ENCODE measurements at regions not wholly inside any gene's neighbourhood (a gene's known extent, or its start where the extent isn't known, plus 50 kb on each side); places are given as distances from the start of the nearest gene placed in this dataset.
A peak's percentile ranks its signal among the peaks of the same experiment; 100 is the strongest.

DNA sequence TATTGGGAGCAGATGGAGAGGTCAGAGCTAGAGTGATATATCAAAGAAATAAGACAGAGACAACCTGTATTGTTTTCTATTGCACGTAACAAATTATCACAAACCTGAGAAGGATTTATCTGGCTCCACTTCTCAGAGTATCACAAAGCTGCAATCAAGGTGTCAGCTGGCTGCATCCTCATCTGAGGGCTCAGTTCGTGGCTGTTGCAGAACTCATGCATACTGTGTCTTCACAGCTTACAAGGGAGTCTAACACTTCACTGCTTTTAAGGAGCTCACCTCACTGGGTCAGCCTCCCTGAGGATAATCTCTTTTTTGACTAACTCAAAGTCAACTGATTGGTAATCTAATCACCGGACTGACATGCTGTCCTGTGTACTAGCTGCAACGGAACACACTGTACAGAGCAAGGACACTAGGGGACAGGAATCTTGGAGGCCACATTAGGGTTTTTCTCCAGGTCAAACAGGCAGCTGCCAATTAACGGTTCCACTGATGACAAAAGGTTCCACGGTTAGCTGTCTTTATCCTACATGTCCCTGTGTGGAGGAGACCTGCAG lies 1006.8 kb upstream of the SEMA6D start:
- H3K27ac ChIP-seq: no peak overlapping the region
- no peak for DNase-seq (ENCODE audit: low read depth, low spot score)

DNA sequence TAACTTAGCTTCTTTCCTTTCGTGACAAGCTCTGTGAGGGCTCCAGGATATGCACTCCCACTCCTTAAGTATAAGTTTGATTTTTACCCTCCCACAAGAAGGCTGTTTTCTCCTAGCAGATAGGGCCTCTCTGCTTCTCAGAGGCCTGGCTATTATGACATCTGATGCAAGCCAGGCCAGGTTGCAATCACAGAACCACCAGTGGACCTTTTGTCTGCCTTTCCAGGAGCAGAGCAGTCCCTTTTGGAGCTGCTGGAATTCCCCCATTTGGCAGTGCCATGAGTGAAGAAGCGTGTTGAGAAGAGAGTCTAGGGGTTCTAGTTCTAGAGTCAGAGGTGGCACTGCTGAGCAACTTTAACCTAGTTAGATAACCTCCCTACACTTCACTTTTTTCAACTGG lies 1004.3 kb upstream of the SEMA6D start:
- DNase-seq (ENCODE audit: low read depth, low spot score): no peak
- no peak overlapping the region for H3K27ac ChIP-seq

DNA sequence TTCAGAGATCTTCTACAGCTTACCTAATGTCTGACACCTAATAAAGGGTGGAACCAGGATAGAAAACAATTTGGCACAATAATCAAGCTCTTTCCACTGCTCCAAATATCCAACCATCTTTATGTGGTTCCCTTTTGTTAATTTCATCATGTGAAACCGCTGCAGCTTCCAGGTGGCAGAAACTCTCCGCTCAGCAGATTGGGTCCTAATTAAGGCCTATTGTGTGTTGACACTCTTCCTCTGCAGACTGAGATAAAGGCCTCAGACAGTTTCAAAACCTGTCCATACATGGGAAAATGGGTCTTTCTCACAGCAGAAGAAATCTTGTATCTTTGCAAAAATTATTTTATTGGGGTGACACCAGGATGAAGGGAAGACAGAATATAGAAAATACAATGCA lies 1002.4 kb upstream of the SEMA6D start:
- H3K27ac ChIP-seq: no peak overlapping the region
- no peak for DNase-seq (ENCODE audit: low read depth, low spot score)

DNA sequence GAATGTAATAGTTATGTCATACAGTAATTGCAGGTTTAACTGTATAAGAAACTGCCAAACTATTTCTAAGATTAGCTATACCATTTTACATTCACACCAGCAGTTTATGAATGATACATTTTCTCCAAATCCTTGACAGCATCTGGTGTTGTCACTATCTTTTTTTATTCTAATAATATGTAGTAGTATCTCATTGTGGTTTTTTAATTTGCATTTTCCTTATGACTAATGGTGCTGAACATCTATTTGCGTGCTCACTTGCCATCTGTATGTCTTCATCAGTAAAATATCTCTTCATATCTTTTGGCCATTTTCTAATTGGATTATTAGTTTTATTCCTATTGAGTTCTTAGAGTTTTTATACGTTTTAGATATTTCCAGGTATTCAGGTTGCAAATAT lies 994.0 kb upstream of the SEMA6D start:
- DNase-seq (ENCODE audit: low read depth, low spot score): no peak
- no peak overlapping the region for H3K27ac ChIP-seq

DNA sequence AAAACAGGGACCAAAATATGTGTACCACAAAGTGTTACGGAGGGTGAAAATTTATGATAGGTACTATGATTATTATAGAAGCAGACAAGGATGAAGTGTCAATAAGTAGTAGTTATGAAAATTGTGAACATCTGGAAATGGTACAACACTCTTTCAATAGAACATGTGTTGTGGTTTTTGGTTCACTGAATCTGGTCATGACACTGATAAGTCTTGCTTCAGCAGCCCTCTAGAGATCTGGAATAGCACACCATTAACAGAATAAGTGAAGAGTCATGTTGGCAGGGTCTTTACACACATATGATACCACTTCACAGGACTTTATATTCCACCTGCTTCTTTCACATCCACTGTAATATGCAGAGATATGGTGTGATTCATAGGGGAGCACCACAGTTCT lies 985.2 kb upstream of the SEMA6D start:
- H3K27ac ChIP-seq: no peak overlapping the region
- no peak for DNase-seq (ENCODE audit: low read depth, low spot score)

DNA sequence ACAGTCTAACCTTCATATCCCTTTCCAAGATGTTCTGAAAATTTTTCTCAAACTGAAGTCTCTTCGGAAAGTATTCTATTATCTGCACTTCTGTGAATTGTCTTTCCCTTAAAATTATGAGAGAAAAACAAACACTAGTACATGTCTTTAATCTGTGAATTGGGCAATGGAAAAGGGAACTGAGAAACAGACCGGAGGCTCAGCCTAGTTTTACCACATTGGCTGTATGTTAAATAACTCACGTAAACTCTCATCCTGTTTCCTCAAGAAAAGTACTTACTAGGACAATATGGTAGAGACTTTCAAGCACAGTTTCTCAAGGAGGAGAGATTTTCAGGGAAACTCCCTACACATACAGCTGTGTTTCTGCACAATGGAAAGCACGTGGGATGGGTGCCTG lies 982.2 kb upstream of the SEMA6D start:
- no peak overlapping the region for H3K27ac ChIP-seq
- DNase-seq (ENCODE audit: low read depth, low spot score): no peak

DNA sequence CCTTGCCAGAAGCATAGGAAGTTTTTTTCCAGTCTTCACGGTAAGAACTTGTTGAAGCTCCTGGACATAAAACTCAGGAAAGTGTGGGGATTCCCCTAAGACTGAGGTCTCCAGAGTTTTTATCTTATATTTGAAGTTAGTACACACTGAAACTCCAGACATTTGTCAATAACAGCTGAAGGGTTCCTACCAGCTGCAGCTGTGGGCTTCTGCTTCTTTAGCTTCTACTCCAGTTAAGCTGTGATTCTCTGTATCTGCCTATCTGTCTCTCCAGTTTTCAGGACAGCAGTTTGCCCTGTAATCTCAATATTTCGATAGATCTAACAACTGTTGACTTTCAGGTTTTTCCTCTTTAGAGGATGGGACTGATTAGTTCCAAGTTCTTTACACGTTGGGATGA lies 966.0 kb upstream of the SEMA6D start:
- DNase-seq (ENCODE audit: low read depth, low spot score): no peak
- H3K27ac ChIP-seq: no peak overlapping the region

DNA sequence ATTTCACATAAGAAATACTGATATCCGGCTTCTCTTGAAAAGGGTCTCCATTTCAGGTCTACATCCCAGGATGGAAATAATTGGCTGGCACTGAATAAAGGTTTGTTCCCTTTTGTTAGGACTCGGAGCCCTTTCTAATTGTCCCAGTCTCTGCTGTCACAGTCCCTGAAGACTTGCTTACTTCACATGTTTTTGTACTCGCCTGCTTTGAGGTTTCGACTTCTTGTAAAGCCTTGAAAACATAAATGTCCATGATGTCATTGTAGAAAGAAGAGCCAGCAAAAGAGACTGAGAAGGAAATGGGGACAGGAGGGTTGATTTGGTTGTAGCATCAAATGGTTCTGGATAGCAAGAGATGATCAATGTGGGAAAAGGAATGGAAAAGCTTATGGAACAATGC lies 963.4 kb upstream of the SEMA6D start:
- no peak for DNase-seq (ENCODE audit: low read depth, low spot score)
- H3K27ac ChIP-seq: no peak overlapping the region

DNA sequence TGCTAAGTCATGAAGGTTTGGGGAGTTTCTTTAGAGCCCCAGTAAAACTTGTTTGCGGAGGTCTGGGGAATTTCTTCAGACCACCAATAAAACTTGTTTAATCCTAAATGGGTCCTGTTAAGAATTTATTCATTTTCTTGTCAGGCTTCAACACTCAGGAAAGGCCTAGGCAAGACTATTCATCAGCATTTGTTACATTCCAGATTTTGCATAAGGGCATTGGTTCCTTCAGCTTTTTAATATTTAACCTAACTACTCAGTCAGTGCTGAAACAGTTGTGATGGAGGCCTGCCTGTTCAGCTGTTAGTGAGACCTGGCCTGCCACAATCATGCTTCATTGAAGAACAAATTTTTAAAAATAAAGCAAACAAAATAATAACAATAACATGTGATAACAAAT lies 954.2 kb upstream of the SEMA6D start:
- H3K27ac ChIP-seq: no peak overlapping the region
- no peak for DNase-seq (ENCODE audit: low read depth, low spot score)

DNA sequence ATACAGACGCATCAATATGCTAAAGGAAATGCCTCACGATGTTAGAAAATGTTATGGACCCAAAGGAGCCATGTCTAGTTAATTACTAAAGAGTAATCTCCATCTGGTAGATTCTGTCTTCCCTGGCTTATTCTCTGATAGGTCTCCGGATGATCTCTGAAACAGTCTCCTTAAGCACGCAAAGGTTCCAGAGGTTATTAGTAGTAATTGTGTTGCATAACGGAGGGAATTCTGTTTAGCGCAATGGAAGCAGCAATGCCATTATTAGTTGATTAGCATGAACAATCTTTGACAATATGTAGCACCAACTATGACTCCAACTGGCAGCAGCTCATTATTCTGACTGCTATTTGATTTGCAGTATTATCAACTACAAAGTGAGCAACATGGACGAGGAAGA lies 952.5 kb upstream of the SEMA6D start:
- no peak for DNase-seq (ENCODE audit: low read depth, low spot score)
- no peak overlapping the region for H3K27ac ChIP-seq

DNA sequence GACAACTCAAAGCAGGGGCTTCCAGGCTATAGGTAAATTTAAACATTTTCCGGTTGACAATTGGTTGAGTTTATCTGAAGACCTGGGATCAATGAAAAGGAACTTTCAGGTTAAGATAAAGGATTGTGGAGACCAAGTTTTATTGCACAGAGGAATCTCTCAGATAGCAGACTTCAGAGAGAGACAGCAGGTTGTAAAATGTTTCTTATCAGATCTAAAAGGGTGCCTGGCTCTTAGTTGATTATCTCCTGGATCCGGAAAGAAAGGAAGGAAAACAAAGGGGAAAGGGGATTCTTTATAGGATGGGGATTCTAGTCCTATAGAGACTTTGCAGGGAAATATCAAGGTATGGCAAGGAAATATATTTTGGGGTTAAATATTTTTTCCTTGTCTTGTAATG lies 951.3 kb upstream of the SEMA6D start:
- no peak for DNase-seq (ENCODE audit: low read depth, low spot score)
- no peak overlapping the region for H3K27ac ChIP-seq

DNA sequence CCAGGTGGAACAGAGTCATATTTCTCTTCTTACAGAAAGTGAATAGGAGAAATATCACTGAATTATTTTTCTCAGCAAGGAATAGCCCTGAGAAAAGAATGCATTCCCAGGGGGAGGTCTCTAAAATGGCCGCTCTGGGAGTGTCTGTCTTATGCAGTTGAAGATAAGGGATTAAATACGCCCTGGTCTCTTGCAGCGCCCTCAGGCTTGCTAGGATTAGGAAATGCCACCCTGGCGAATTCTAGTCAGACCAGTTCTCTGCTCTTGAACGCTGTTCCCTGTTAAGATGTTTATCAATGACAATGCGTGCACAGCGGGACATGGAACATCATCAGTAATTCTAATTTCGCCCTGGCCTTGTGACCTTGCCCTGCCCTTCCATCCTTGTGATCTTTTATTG lies 949.0 kb upstream of the SEMA6D start:
- DNase-seq (ENCODE audit: low read depth, low spot score): no peak
- no peak overlapping the region for H3K27ac ChIP-seq

DNA sequence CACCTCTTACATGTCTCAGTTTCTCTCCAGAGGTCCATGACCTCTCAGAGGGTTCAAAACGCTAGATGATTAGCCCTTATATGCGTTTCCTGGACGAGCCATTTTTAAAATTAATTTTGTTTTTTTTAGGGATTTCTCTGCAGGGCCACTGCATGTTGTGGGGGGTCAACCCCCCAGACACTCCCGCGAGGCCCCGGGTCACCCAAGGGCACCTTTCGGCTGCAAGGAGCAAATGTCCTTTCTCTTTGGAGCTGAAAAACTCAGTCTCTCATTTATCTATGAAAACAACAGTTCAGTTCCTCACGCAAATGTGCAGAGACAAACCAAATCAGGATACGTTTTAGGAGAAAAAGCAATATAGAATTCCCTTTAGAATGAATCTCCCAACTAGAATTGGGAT lies 944.3 kb upstream of the SEMA6D start:
- H3K27ac ChIP-seq: no peak overlapping the region
- no peak for DNase-seq (ENCODE audit: low read depth, low spot score)

DNA sequence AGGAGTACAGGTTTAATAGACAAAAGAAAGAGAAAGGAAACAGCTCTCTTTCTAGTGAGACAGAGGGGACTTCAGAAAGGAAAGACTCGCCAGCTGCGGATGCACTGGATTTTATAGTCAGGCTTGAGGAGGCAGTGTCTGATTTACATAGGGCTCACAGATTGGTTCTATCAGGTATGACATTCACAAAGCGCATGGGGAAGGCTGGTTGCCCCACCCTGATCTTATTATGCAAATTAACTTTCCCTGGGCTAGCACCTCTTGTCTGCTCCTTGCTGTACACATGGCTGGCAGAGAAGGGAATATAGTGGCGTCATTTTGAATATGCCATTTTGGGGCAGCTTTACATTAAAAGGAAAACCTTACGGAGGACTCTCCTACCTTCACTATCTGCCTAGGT lies 938.4 kb upstream of the SEMA6D start:
- H3K27ac ChIP-seq: no peak overlapping the region
- DNase-seq (ENCODE audit: low read depth, low spot score): no peak

DNA sequence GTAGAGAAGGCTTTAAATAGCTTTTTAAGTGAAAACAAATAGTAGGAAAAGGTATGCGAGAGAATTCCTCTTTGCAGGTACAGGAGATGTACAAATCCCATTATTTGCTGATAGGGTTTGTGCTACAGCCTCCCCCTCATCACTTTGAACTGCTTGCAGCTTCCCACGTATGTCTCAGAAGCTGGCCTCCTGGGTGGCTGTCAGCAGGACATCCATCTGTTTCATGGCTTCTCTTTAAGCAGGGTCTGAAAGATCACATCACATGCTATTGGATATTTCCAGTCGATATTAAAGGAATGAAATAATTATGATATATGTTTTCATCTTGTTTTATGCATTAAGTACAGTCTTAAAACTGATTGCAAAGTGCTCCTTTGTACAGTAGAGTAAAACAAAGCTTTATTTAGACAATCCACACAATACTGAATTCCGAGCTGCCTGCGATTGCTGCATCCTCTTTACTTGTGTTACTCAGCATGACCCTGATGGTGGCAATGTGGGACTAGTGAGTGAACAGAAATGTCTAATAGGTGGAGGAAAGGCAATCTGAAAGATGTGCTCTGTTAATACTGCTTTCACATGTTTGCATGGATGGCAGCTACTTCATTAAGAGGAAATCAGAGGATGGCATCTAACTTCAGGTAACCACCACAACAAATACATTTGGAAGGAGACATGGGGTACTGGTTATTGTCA lies 930.6 kb upstream of the SEMA6D start:
- DNase-seq (ENCODE audit: low read depth, low spot score): no peak
- H3K27ac ChIP-seq: no peak overlapping the region

DNA sequence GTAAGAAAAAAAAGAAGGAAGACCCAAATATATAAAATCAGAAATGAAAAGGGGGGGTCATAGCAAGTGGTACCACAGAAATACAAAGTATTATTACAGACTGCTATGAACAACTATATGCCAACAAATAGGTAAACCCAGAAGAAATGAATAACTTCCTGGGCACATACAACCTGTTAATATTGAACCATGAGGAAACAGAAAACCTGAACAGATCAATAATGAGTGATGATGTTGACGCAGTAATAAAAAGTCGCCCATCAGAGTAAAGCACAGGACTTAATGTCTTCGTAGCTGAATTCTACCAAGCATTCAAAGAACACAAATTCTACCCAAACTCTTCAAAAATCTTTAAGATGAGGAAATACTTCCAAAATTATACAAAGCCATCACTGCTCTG lies 921.6 kb upstream of the SEMA6D start:
- no peak overlapping the region for H3K27ac ChIP-seq
- no peak for DNase-seq (ENCODE audit: low read depth, low spot score)

DNA sequence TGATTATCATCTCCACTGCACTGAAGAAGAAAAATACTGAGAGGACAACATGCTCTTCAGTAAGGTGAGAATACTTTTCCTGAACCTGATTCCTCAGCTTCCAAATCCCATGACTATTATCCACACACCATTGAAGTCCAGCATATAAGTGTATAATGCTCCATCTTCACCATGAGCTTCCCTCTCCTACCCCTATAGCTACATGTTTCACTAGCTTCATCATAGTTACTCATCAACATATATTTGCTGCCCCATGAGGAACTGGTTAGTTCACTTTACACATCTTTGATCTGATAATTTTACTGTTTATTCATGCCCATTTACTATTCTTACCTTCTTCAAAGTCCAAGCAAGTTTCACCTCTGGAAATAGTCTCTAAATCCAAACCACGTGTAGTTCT lies 908.5 kb upstream of the SEMA6D start:
- DNase-seq (ENCODE audit: low read depth, low spot score): no peak
- H3K27ac ChIP-seq: no peak overlapping the region

DNA sequence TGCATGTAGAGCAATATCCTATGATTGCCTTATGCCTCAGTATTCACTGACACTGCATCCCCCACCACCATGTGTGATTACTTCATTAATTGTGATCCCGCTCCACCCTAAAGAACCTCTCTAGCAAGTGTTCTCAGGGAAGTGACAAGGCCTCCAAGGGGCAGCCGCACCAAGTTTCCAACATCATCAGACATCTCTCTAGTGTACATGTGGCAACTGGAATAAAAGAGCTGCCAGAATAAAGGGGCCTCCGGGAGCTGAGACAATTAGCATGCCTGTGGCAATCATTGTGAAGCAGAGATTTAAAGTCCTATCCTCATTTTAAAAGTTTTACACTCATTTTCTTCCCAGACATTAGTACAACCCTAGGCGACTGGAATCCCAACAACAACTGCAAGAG lies 902.1 kb upstream of the SEMA6D start:
- DNase-seq (ENCODE audit: low read depth, low spot score): no peak
- H3K27ac ChIP-seq: no peak overlapping the region

DNA sequence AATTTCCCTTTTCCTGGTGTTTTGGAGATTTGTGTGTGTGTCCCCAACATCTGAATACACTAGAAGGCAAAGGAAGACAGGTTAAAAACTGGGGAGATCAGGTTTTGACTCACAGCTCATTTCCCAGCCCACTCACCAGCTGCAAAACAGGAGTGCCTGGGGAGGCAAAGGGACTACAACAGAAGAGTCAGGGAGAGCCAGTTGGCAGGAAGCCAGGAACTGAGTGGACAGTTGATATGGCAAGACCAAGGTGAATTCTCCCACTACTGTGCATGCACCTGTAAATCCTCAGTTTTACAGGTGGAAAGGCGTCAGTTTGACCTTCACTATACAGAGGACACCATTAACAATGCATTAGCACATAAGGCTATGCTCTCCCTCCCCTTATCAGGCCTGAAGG lies 901.5 kb upstream of the SEMA6D start:
- no peak overlapping the region for H3K27ac ChIP-seq
- DNase-seq (ENCODE audit: low read depth, low spot score): no peak

DNA sequence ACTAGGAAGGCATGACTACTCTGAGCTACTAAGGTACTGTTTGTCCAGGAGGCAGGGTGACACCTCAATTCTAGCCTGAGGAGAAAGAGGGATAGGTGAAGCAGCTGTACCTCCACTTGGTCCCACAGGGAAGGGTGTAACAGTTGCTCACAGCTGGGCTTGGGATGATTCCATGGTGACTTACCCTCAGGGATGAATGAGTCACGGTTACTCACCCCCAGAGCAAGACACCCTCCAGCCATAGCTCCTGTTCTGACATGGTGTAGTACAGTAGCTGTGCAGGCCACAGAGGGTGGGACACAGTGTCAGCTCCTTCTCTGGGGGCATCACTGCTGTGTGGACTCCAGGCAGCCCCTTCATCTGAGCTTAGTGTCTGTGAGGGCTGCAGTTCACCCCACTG lies 868.6 kb upstream of the SEMA6D start:
- DNase-seq (ENCODE audit: low read depth, low spot score): peak; percentile 68
- no peak overlapping the region for H3K27ac ChIP-seq

DNA sequence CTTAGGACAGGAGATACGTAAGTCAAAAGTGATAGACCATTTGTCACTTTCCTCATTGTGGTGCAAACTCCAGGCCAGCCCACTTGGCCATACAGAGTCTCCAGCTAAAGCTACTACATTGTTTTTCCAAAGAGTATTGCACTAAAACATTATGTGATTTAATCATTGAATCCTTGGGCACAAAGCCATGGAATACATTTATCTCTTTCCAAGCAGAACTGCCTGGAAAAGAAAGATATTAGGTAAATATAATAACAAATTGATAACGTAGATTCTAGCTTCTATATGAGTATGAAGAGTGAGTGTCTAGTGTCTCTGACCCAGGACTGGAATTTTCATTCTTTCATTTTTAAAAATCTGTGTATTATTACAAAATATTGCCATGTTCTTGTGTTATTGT lies 863.7 kb upstream of the SEMA6D start:
- no peak for DNase-seq (ENCODE audit: low read depth, low spot score)
- no peak overlapping the region for H3K27ac ChIP-seq

DNA sequence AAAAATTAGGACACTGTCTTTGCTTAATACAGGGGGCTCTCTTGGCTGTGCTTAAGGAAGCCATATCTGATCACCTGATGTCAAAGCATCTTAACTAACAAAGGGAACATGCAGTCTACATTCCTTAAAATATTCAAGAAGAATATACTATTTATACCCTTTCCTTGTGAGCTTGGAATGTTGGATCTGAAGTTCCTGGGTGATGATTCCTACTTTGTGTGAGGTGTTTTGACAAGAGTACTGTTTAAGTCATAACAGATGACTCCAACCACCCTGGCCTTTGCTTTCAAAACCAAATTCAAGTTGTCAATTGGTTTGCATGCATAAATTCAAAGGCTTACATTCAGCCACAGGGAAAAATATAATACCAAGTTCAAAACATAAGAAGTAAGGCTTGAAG lies 862.7 kb upstream of the SEMA6D start:
- H3K27ac ChIP-seq: peak overlapping the region; percentile 17
- DNase-seq (ENCODE audit: low read depth, low spot score): no peak

DNA sequence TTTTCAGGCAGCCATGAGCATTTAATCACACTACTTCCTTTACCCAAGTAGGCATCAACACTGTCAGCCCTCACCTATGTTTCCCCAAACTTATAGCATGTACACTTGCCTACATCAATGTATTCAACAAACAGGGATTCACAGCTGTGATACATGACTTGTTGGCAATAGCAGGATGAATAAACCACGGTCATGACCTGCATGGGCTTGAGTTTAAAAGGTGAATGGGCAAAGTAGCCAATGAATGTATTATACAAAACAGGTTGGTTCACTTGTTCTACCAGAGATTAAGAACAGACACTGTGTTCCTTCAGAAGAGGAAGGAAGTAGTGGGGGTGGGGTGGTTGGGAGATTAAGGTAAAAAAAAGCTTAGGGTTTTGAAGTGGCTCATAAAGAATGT lies 861.9 kb upstream of the SEMA6D start:
- peak overlapping the region; percentile 17 for H3K27ac ChIP-seq
- DNase-seq (ENCODE audit: low read depth, low spot score): peak; percentile 8

Measured in epithelial cell of prostate (primary cell).